ENCODE measurements at regions not wholly inside any gene's neighbourhood (a gene's known extent, or its start where the extent isn't known, plus 50 kb on each side); places are given as distances from the start of the nearest gene placed in this dataset.

- Mint-ChIP-seq H3K27me3 (no peaks in the 10 kb centered on the region), H3K4me1 (ENCODE audit: low read depth) (no peaks in the 10 kb centered on the region), H3K4me3 (no peak overlapping the region), H3K27ac (no peak overlapping the region), H3K36me3 (ENCODE audit: low read depth) (no peaks in the 10 kb centered on the region), H3K9me3 (no peaks in the 10 kb centered on the region)
- POLR2A ChIA-PET, result no interaction called here
- no peak for TF ChIP-seq CTCF (IDR thresholded peaks at IDR 0.05)
- ATAC-seq (no peak), DNase-seq (no peak)
- intact Hi-C loops (cut with micrococcal nuclease), result no loop called here
- CTCF ChIA-PET, result no interaction called here
These were observed 138.0 kb upstream of the RREB1 start for GRCh38 chr6:6969761-6970223.

GRCh38 chr6:6970851-6971250 is 136.9 kb upstream of the RREB1 start:
- Mint-ChIP-seq H3K4me1 (ENCODE audit: low read depth) (no peaks in the 10 kb centered on the region), H3K36me3 (ENCODE audit: low read depth) (no peaks in the 10 kb centered on the region), H3K27ac (no peak overlapping the region), H3K9me3 (no peaks in the 10 kb centered on the region), H3K27me3 (no peaks in the 10 kb centered on the region), H3K4me3 (no peak overlapping the region)
- intact Hi-C loops (cut with micrococcal nuclease), result no loop called here
- TF ChIP-seq CTCF (IDR thresholded peaks at IDR 0.05), result no peak
- ChIA-PET CTCF (no interaction called here), POLR2A (no interaction called here)
- DNase-seq, result no peak
- ATAC-seq, result no peak

- no peak for TF ChIP-seq CTCF (IDR thresholded peaks at IDR 0.05)
- CTCF ChIA-PET, result no interaction called here
- POLR2A ChIA-PET, result no interaction called here
- ATAC-seq (no peak), DNase-seq (no peak)
- H3K9me3 Mint-ChIP-seq, result no peaks in the 10 kb centered on the region
- no peaks in the 10 kb centered on the region for H3K4me1 Mint-ChIP-seq (ENCODE audit: low read depth)
- no peak overlapping the region for H3K27ac Mint-ChIP-seq
- H3K36me3 Mint-ChIP-seq (ENCODE audit: low read depth), result no peaks in the 10 kb centered on the region
- no peak overlapping the region for H3K4me3 Mint-ChIP-seq
- H3K27me3 Mint-ChIP-seq, result no peaks in the 10 kb centered on the region
- intact Hi-C loops (cut with micrococcal nuclease), result no loop called here
These were observed 136.4 kb upstream of the RREB1 start for GRCh38 chr6:6971369-6971768.

GRCh38 chr6:6972456-6972855 is 135.3 kb upstream of the RREB1 start:
- CTCF ChIA-PET, result no interaction called here
- intact Hi-C loops (cut with micrococcal nuclease), result no loop called here
- Mint-ChIP-seq H3K4me3 (no peak overlapping the region), H3K27ac (no peak overlapping the region), H3K36me3 (ENCODE audit: low read depth) (no peaks in the 10 kb centered on the region), H3K9me3 (no peaks in the 10 kb centered on the region), H3K4me1 (ENCODE audit: low read depth) (no peaks in the 10 kb centered on the region), H3K27me3 (no peaks in the 10 kb centered on the region)
- no peak for ATAC-seq
- no peak for TF ChIP-seq CTCF (IDR thresholded peaks at IDR 0.05)
- no peak for DNase-seq
- POLR2A ChIA-PET, result no interaction called here

GRCh38 chr6:6973721-6974120 is 134.0 kb upstream of the RREB1 start:
- no peak for DNase-seq
- intact Hi-C loops (cut with micrococcal nuclease), result no loop called here
- Mint-ChIP-seq H3K9me3 (no peaks in the 10 kb centered on the region), H3K36me3 (ENCODE audit: low read depth) (no peaks in the 10 kb centered on the region), H3K27me3 (no peaks in the 10 kb centered on the region), H3K4me1 (ENCODE audit: low read depth) (no peaks in the 10 kb centered on the region), H3K27ac (no peak overlapping the region), H3K4me3 (no peak overlapping the region)
- ChIA-PET CTCF (no interaction called here), POLR2A (no interaction called here)
- no peak for TF ChIP-seq CTCF (IDR thresholded peaks at IDR 0.05)
- no peak for ATAC-seq

Measured in activated CD8-positive, alpha-beta T cell treated with anti-CD3 and anti-CD28 coated beads for 36 hours (primary cell).